HepG2 (cell line): ENCODE measurements at regions not wholly inside any gene's neighbourhood (a gene's known extent, or its start where the extent isn't known, plus 50 kb on each side); places are given as distances from the start of the nearest gene placed in this dataset.

Experiments used
- ATAC-seq: fragments of 200-7000 bp; cut with Tn5 transposase; 3 replicates; pipeline ENCODE4 v1.9.1; 2020; ENCODE audit warnings: mild to moderate bottlenecking, moderate library complexity
- BruUV-seq: library from RNA; stranded (reverse); fragments of 400-500 nt; replicated peaks from 2 replicates; lab custom pipeline; 2021; lab: Mats Ljungman, UMichigan
- CTCF ChIA-PET: fragments of 300-600 bp; formaldehyde crosslinking; extraction: SDS; loops from one replicate; lab custom pipeline; 2021; ENCODE audit warnings: low total read pairs, inconsistent platforms, low intra/inter-chr PET ratio; lab: Yijun Ruan, JAX
- POLR2A ChIA-PET: fragments of 350-600 bp; sonication (Branson Sonifier 250); formaldehyde crosslinking; loops from one replicate; lab custom pipeline; 2020; ENCODE audit warnings: antibody characterized with exemption, inconsistent platforms; lab: Yijun Ruan, JAX
- DNase-seq: peaks from one replicate; pipeline ENCODE4 v3.0.0-alpha.2; 2015; ENCODE audit warnings: low spot score
- FAIRE-seq: peaks from 3 replicates; lab custom pipeline; 2011; peaks lifted over from hg19 to GRCh38; lab: Jason Lieb, UNC
- H2AFZ ChIP-seq: one replicate; pipeline ENCODE4 v1.6.1; 2011; ENCODE audit warnings: low read length, inconsistent platforms
- H3K27ac ChIP-seq: fragments of 300-600 bp; 3 replicates; pipeline ENCODE4 v1.8.0; 2011; ENCODE audit warnings: mixed run types, mild to moderate bottlenecking, mixed read lengths, low read length, inconsistent platforms; ENCODE audit not compliant: insufficient read depth; ENCODE audit errors: extremely low read length
- H3K27me3 ChIP-seq, 2 experiments: fragments of 200-600 bp in 1 of 2; 2 replicates in 1 of 2; 3 replicates in 1 of 2; pipeline versions ENCODE4 v1.6.0 to v1.8.0; 2011; ENCODE audit warnings: low read length in 2 of 2, mild to moderate bottlenecking in 2 of 2, moderate library complexity in 2 of 2, inconsistent platforms in 1 of 2; ENCODE audit not compliant: insufficient read depth in 2 of 2, control insufficient read depth in 1 of 2
- H3K36me3 ChIP-seq, 2 experiments: fragments of 200-600 bp in 1 of 2; replicated peaks in 1 of 2; 2 replicates in 1 of 2; 3 replicates in 1 of 2; pipeline versions ENCODE4 v1.5.1 to v1.8.0; 2011; ENCODE audit warnings: low read length in 2 of 2, inconsistent platforms in 1 of 2; ENCODE audit not compliant: insufficient read depth in 2 of 2, control insufficient read depth in 1 of 2
- H3K4me1 ChIP-seq: 2 replicates; pipeline ENCODE4 v1.5.1; 2012; ENCODE audit warnings: low read length, inconsistent platforms; ENCODE audit not compliant: insufficient read depth
- H3K4me2 ChIP-seq: 2 replicates; pipeline ENCODE4 v1.6.0; 2011; ENCODE audit warnings: low read depth, low read length, inconsistent platforms
- H3K4me3 ChIP-seq, 3 experiments: fragments of 200-600 bp in 1 of 3; sonication (generic), shearing (Covaris generic) in 1 of 3; replicated peaks in 1 of 3; 2 replicates each; pipeline ENCODE4 v1.5.1; 2011 to 2016; ENCODE audit warnings: low read length in 3 of 3, inconsistent platforms in 2 of 3, low read depth in 2 of 3, mild to moderate bottlenecking in 2 of 3, control low read depth in 1 of 3, mixed read lengths in 1 of 3; ENCODE audit not compliant: insufficient read depth in 1 of 3
- H3K79me2 ChIP-seq: one replicate; pipeline ENCODE4 v1.6.1; 2011; ENCODE audit warnings: low read length, inconsistent platforms; ENCODE audit not compliant: insufficient read depth
- H3K9ac ChIP-seq: 2 replicates; pipeline ENCODE4 v1.6.0; 2011; ENCODE audit warnings: mild to moderate bottlenecking, low read depth, low read length, inconsistent platforms; ENCODE audit not compliant: insufficient read depth
- H3K9me3 ChIP-seq: 2 replicates; pipeline ENCODE4 v1.5.1; 2012; ENCODE audit warnings: mild to moderate bottlenecking, low read length
- H4K20me1 ChIP-seq: 2 replicates; pipeline ENCODE4 v1.6.0; 2011; ENCODE audit warnings: inconsistent platforms, mild to moderate bottlenecking, low read length, moderate library complexity; ENCODE audit not compliant: insufficient read depth
- ARID4A ChIP-seq: sonication (generic); formaldehyde crosslinking; IDR thresholded peaks from 2 replicates; pipeline ENCODE4 v1.5.0; 2020; ENCODE audit warnings: mild to moderate bottlenecking, missing genetic modification reagents, borderline replicate concordance
- ZNF142 ChIP-seq: sonication (generic); formaldehyde crosslinking; IDR thresholded peaks from 2 replicates; pipeline ENCODE4 v1.4.0; 2020; ENCODE audit warnings: missing genetic modification reagents
- ZNF225 ChIP-seq: sonication (generic); formaldehyde crosslinking; IDR thresholded peaks from 2 replicates; pipeline ENCODE4 v1.4.0; 2020; ENCODE audit warnings: mild to moderate bottlenecking, missing genetic modification reagents
- in situ Hi-C: cut with HindIII; loops from 2 replicates; pipeline ENCODE4 v1.10.0; 2017; ENCODE audit warnings: low pct_unique_long_range_greater_than_20kb; ENCODE audit not compliant: extremely low pct_ligation_motif_present
- intact Hi-C: fragments of 100-400 bp; cut with micrococcal nuclease; formaldehyde crosslinking; loops from one replicate; pipeline ENCODE4 v1.10.0; 2022; ENCODE audit not compliant: unreplicated experiment

DNA sequence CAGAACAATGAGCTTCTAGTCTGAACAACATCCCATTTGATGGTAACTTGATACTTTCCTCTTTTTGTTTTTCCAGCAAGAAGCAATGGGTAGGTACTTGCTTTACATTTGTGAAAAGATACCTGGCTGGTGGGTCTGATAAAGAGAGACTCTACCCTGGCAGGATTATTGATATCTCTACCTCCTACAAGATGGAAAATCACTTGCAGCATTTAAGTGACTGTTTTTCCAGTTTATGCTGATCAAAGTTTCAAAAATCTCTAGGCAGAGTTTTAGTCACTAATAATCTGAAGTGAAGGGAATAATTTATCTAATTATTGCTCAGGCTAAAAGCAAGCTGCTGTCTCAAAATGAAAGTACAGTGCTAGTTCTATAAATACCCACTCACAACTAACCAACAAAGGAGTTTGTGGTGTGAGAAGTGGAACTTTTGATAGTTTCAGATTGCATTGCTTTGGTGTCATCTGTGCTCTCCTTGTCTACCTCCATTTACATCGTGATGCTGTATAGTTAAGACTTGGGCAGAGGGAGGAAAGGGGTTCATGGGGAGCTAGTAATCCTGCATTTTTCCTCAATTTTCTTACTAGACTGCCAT lies 86.0 kb upstream of the ANKRD1 start (continued):
- no peak for TF ChIP-seq ARID4A (CRISPR knock-in tag)

- H3K4me1 ChIP-seq, result peaks cover 14% of the 10 kb centered on the region
- no peak for DNase-seq
- H3K27ac ChIP-seq, result no peak overlapping the region
- no peaks in the 10 kb centered on the region for H3K9me3 ChIP-seq
- no peaks in the 10 kb centered on the region for H3K79me2 ChIP-seq
- ChIA-PET CTCF (no interaction called here), POLR2A (no interaction called here)
- no peaks in the 10 kb centered on the region for H3K36me3 ChIP-seq
- no peak for ATAC-seq
- no peak overlapping the region for H3K4me3 ChIP-seq
- H3K4me2 ChIP-seq, result no peak overlapping the region
- 0 out of 5 replicates have a peak, but pooled peaks cover 0 to 4% of the 10 kb centered on the region in 2 experiments for H3K27me3 ChIP-seq
- intact Hi-C loops, result loop anchor here (2.0 kb wide), 1 partner anchor 97 kb away; no protein-coding TSS in a partner anchor
- no peak overlapping the region for H2AFZ ChIP-seq
- no TSS peak for BruUV-seq
- FAIRE-seq, result no peak
- in situ Hi-C loops, result no loop called here
- H4K20me1 ChIP-seq, result no peaks in the 10 kb centered on the region
- H3K9ac ChIP-seq, result no peak overlapping the region
- TF ChIP-seq ZNF225 (no peak), ZNF142 (CRISPR knock-in tag) (no peak)
Measured at GRCh38 chr10:91007655-91008054, 86.8 kb upstream of the ANKRD1 start.
